LHCN-M2 (cell line): ENCODE measurements at regions not wholly inside any gene's neighbourhood (a gene's known extent, or its start where the extent isn't known, plus 50 kb on each side); places are given as distances from the start of the nearest gene placed in this dataset.
A peak's percentile ranks its signal among the peaks of the same experiment; 100 is the strongest.

Experiments used
- DNase-seq: peaks from one replicate; pipeline ENCODE4 v3.0.0-alpha.2; 2012; ENCODE audit warnings: low read depth

DNA sequence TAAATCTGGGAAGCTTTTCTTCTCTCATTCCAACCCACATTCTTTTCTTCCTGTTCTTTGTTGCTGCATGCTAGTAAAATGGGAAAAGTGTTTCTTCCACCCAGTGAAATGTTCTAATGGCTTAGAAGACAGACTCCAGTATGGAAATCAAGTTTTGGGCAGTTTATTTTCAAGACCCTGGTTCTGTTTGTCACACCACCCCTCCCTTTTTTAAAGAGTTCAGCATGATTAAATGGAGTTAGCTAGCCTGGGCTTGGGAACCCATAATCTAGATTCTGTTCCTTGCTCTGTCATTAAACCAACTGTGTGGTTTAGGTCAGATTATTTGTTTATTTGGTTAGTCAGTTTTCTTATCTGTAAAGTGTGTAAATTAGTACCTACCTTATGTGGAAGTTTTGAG, 151.8 kb upstream of the NT5C1B start:
- DNase-seq, result no peak

DNA sequence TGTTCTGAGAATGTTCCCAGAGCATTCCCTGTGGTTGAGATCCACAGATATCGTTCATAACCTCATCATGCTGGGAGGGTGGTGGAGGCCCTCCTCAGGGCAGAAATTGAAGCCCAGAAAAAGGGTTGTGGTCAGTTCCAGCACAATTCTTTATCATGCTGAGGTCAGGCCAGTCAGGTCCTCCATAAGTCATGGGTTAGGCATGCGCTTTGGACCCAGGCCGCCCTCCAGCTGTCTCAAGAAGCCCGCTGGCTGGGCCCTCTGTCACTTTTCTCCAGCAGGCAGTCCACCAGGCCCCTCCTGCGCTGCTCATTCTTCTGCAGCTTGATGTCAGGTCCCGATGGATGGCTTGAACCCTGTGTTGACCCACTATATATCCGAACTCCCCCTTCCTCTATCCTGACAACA, 151.1 kb upstream of the NT5C1B start:
- peak; percentile 72 for DNase-seq

DNA sequence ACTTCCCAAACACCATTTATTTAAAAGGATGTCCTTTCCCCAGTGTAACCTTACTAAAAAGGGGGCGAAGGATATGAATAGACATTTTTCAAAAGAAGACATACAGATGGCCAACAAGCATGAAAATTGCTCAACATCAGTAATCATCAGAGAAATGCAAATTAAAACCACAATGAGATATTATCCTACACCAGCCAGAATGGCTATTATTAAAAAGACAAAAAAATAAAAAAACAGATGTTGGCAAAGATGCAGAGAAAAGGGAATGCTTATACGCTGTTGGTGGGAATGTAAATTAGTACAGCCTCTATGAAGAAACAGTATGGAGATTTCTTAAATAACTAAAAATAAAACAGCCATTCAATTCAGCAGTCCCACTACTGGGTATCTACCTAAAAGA, 142.3 kb upstream of the NT5C1B start:
- DNase-seq, result no peak

DNA sequence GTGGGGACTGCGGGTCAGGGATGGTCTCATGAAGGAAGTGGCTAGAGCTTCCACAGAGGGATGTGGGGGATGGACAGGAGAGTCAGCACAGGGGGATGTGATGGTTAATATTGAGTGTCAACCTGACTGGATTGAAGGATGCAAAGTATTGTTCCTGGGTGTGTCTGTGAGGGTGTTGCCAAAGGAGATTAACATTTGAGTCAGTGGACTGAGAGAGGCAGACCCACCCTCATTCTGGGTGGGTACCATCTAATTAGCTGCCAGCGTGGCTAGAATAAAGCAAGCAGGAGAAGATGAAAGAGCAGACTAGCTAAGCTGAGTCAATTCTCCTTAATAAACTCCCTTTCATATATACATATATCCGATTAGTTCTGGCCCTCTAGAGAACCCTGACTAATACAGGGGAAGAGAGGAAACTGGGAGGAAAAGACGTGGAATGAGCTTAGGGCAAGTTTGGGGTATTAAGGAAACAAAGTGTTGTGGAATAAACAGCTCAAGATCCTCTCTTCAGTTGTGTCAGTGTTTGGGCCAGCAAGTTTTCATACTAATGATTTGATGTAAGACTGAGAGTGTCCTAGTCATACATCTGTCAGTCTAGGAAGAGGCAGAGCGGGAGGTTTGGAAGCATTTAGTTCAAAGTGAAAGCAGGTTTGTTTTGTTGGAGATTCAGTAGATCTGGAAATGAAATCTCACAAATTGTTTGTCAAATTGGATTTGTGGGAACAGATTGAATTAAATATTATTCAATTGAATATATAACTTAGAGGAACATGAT, 135.2 kb upstream of the NT5C1B start:
- DNase-seq, result no peak

DNA sequence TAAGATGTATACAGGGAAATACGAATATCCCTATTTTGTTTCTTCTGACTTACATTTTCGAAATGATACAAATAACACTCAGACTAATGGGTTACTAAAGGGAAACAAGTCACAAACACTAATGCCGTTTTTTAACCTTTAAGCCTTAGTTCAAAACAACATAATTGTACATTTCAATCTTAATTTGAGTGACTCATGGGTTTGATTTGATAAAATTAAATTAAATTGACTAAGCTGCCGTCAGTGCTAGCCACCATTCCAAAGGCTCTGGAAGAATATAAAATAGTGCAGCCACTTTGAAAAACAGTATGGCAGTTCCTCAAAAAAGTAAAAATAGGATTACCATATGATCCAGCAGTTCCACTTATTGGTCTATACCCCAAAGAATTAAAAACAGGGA, 133.8 kb upstream of the NT5C1B start:
- DNase-seq, result no peak

DNA sequence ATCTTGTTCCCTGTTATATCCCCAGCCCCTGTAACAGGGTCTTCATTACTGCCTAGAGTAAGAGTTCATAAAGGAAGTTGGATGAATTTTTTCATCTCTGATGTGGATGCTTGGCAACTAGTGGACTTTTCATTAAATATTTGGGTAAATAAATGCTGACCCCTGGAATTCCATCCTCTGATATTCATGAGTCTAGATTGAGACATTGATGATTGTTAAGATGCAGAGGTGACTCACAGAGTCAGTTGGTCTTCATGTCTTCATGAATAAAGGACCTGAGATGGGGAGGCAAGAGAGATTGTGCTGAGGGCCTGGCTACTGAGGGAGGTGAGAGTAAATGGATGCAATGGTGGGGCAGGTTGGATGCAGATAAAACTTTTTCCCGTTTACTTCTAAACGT, 132.7 kb upstream of the NT5C1B start:
- DNase-seq, result no peak

DNA sequence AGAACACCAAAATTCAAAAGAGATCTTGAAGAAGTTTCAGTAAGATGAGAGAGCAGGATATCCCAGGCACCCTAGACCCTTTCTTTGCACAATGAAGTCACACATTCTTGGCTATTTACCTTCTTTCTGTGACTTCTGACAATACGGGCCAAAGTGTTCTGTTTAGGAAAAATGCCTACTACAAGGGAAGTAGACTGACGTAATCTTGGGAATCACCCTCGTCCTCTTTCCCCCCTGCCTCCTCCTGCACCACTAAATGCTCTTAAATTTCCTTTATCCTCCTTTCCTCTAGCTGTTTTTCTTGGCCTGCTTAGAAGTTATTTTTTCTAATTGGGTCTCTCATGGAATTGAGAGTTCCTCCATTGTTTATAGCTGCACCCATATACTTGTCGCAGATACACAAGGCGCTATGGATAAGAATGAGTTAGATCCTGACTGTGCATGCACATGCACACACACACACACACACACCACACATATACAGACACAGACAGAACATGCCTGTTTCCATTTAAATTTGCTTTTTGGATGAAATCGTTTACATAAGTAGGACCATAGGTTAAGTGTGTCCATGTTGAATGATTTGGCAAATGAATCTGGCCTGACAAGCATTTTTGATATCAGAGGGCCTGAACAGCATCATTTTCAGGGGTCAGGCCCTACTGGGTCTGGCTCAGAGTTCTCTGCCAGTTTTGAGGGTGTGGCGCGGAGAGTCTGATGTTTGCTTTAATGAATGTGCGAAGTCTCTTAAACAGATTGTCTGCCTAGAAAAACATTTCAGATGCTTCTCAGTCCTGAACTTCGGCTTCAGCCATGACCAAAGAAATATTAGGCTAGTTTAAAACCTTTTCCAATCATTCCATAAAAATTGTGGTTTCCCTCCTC, 131.9 kb upstream of the NT5C1B start:
- no peak for DNase-seq

DNA sequence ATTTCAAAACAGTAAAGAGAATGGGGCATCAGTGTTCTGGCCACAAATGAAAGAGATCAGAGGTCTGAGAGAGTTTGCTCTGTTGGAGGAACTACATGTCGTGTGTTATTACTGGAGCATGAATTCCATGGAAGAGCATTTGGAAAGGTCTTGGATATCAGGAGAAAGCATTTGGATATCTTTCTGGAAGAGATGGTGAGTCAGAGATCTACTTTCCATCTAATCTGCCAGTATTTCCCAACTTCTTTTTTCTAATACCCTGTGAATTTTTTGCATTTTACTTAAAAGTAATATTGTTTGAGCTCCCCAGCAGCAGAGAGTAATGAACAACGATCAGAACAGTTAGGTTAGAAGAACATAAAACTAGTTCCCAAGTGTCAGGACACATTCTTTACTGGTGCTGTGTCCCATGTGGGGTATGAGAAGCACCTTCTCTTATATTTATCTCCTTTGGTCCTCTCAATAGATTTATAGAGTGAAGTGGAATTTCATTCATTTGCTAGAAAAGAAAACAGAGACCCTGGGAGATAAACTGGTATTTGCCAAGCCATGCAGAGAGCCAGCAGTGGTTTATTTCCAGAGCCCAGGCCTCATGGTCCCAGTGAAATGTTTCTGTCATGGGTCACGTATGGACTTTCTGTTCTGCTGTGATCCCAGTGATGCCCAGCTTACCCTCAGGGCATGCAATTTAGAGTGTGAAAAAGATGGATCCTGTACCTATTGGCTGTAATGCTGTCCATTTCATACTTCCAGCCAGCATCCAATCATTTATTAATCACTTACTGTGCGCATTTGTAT, 130.8 kb upstream of the NT5C1B start:
- peak; percentile 85 for DNase-seq

DNA sequence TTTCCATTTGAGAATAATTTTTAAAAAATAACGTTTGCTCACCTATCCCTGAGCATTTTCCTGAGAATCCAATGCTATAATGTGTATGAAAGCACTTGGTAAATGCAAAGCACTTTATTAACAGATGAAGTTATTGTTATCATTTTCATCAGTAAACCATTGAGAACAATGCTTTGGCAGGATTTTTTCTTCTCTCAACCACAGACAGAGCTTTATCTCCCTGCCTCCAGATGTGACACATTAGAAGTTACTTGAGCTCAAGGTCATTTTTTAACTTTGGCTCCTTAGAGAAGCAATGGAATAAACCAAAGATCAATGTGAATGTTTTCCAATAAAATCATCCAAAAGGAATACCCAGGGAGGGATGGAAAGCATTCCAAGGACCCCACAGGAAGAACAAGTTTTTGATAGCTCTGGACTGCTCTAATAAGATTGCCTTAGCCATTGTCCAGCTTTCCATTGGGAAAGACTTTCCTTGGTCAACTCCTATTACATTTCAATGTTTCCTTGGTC, 118.9 kb upstream of the NT5C1B start:
- no peak for DNase-seq

DNA sequence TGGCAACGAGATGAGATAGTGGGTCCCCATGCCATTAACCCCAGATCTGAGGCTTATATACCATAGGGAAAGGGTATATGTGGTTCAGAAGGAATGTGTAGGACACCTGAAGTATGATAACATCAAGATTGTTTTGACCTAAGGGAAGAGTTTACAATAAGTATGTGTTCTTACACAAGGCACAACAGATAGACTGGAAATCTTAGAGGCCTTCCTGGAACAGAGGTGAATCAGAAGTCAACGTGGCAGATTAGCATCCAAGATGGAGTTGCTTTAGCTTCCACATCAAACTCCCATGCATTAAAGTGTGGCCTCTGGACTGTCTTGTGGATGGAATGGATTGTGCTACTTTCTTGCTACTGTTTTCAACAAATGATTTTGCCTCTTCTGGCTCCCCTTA, 116.6 kb upstream of the NT5C1B start:
- no peak for DNase-seq

DNA sequence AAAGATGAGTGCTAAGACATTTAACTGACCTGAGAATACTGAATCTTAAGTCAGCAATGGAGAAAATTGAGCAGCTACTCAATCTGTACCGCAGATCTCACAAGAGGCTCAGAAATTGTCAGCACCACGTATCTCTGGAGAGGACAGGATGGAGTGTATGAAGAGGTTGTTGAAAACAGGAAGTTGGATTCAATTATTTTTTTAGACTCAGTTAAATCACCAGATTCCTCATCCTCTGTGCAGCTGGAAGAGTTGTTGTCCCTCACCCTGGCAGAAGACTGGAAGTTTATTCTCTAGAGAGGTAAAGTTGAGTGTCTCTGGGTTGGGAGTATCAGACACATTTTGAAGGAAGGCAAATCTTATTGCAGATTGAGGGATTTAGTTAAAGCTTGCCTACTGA, 114.9 kb upstream of the NT5C1B start:
- no peak for DNase-seq

DNA sequence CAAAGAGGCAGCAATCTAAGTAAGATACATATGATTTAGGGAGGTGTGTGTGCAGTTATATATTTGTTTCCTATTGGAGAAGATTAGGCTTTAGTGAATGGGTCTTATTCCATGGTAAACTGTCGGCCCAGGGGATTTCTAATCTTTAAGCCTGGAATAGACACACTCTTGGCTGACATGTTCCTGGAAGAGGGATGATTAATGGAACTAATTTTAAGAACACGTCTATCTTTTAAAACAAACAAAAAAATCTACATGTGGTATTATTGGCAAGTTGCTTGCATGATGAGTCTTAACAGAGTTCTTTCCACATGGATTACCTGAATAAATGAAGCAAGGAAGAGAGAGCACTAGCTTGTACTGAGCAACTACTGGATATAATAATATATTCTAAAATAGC, 114.2 kb upstream of the NT5C1B start:
- no peak for DNase-seq

DNA sequence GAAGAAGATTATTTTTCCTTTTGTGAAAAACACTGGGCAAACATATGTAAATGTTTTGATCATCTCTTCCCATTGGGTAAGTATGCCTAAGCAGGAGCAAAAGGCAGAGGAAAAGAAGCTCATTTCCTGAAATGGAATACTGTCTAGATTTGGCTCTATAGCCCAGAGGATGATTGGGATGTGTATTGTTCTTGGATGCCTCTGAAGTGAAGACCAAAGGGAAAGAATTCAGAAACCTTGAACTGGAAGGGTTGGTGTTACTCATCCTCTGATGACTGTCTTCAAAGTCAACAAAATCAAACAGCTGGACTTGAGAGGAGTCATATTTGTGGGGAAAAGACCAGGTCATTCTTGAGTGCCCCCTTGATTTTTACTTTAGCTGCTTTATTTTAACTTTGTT, 112.6 kb upstream of the NT5C1B start:
- DNase-seq, result peak; percentile 96

DNA sequence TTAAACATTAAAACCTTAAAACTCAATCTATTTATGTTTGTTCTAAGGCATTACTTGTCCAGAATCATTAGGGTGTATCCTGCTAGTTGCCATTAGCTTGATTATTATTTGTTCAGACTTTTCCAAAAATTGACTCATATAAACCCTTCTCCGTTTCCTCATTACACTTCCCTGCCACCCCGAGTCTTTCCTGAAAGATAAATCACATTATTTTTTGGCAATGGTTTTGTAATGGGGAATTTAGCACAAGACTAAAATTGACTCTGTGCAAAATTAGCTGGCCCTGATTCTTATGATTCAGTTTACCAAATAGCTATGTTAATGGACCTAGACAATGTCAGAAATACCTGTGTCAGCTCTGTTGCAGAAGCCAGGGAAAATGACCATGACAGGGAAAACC, 112.2 kb upstream of the NT5C1B start:
- DNase-seq, result no peak

DNA sequence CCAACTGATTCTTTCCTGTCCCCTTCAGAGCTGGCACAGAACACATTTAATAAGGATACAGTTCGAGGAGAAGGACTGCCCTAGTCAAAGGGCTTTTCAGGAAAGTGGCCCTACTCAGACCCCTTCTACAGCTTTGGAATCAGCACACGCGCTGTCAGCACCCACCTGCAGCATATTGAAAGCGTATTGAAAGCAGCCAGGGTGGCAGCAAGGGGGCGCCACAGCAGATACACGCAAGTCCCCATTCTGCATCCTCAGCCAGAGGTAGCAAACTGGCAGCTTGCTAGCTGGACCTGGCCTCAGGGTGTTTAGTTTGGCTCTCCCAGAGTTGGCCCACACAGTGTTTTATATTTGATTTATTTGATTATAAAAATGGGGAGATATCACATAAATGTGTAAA, 101.0 kb upstream of the NT5C1B start:
- no peak for DNase-seq

DNA sequence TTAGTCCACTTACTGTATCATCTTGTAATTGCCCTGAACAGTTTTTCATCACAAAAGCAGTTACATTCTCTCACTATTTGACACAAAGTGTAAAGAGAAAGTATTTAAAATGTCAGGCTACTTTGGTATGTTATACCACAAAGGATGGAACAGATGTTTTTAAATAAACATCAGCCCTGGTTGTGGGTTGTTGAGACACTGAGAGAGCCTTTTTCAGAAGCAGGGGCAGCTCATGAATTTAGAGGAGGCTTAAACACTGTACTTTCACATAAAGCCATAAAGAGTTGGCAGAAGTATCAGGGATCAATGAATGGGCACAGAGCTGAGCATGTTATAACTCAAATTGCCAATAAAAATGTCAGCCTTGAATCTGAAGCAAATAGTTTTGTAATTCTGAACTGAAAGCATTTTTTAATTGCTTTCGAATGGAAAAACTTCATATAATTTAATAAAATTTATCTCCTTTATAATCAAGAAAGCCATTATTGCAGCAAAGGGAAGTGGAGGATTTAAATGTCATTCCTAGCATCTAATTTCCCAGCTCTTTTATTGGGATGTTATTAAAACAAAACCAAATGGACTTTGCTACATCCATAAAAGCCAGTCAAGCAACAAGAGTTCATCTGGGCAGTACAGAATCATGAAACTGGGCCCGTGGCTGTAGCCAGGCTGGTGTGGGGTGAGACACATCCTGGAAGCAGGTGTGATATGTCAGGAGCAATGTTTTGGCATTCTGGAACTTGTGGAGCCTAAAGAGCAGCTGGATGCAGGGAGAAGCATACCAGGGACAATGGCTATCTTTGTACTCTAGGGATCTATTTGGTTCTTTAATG, 95.1 kb upstream of the NT5C1B start:
- peak; percentile 63 for DNase-seq

DNA sequence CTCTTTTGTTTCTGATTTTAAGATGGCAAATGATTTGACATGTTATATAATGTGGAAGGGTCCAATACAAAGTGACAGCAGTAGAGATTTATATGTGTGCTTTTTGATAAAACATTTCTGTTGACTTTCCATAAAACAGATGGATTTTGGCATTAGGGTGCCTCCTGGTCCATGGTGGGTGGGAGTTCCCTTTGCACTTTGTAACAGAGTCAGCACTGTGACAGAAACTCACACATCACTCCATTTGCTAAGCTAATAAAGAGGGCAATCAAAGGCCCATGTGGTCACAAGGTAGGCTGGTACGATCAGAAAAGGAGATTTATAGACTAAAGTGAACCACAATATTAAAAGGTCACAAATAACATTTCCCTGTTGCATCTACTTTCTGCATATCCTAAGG, 93.3 kb upstream of the NT5C1B start:
- no peak for DNase-seq

DNA sequence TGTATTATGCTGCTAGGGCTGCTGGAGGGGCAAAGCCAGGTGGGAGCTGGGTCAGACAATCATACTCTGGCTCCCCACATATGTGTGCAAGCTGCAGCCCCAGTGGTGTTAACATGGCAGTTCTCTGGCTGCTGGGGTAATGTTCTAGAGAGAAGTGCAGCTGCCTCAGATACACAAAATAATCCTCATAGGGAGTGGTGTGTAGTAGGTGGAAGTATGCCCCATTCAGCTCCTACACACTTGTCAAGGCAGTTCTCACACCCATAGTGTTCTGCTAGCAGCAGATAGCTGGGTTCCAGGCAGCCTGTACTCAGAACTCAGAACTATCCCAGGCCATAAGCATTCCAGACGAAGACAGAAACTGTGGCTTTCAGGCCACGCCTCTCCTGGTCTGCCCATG, 87.9 kb upstream of the NT5C1B start:
- DNase-seq, result no peak

DNA sequence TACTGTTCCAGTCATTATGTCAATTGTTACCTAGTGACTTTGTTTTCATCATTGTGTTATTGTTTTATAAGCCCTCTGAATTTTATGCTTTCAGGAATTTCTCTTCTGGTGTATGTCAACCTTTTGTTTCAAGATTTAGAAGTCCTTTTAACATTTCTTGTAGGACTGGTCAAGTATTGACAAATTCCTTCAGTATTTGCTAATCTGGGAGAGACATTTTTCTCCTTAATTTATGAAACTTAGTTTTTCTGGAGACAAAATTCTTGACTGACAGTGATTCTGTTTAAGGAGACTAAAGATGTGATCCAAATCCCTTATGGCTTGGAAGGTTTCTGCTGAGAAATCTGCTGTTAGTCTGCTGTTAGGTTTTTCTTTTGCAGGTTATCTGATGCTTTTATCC, 84.9 kb upstream of the NT5C1B start:
- no peak for DNase-seq

DNA sequence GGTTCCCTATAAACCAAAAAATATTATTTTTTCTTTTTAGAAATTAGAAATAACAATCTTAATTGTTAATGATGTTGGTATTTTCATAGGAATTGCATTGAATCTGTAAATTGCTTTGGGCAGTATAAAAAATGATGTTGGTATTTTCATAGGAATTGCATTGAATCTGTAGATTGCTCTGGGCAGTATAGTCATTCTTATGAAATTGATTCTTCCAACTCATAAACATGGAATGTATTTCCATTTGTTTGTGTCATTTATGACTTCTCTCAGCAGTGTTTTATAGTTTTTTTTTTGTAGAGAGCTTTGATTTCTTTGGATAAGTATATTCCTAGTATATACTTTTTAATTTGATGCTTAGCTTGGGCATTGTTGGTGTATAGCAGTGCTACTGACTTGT, 82.0 kb upstream of the NT5C1B start:
- DNase-seq, result no peak

DNA sequence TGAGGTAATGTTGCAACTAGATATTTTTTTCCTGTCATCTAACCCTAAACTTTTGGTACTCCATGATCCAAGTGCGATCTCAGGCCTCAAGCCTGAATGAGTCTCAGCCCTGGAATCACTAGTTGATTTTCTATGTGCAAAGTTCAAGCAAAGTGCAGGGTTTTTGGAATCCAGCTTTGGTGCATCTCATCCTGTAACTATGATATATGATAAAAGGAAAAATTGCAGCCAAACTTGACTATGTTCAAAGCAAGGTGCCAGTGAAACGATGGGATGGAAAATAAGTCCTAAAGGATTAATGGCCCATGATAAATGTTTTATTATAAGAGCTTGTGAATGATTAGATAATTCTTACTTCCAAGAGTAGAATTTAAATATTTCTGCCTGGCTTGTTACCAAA, 78.9 kb upstream of the NT5C1B start:
- no peak for DNase-seq
